ENCODE measurements at regions not wholly inside any gene's neighbourhood (a gene's known extent, or its start where the extent isn't known, plus 50 kb on each side); places are given as distances from the start of the nearest gene placed in this dataset.

- no peak overlapping the region for H3K4me2 ChIP-seq
- DNase-seq (ENCODE audit: low read depth in 1 of 2, low spot score in 1 of 2) (no peak), ATAC-seq (no peak), FAIRE-seq (no peak)
- H3K27ac ChIP-seq = no peak overlapping the region
- no peak for TF ChIP-seq ZC3H11A (IDR thresholded peaks at IDR 0.05)
- no peak for TF ChIP-seq SREBF2 (IDR thresholded peaks at IDR 0.05)
- TF ChIP-seq POLR2A (IDR thresholded peaks at IDR 0.05; ENCODE audit: low read length) = no peak
- TF ChIP-seq ZFP36 (IDR thresholded peaks at IDR 0.05; ENCODE audit: borderline replicate concordance, partially characterized antibody) = no peak
- TF ChIP-seq HDAC2 (IDR thresholded peaks at IDR 0.05) = no peak
- TF ChIP-seq PBX3 (IDR thresholded peaks at IDR 0.05) = no peak
- no peak for TF ChIP-seq RFX5 (IDR thresholded peaks at IDR 0.05)
- no peak for TF ChIP-seq GATA3 (IDR thresholded peaks at IDR 0.05; ENCODE audit: borderline replicate concordance)
- TF ChIP-seq ZNF302 (CRISPR knock-in tag; IDR thresholded peaks at IDR 0.05) = no peak
- no peak for TF ChIP-seq NFE2L2 (conservative IDR thresholded peaks at IDR 0.05; ENCODE audit: low read length)
- TF ChIP-seq RCOR1 (IDR thresholded peaks at IDR 0.05; ENCODE audit: low read depth, low read length) = no peak
- no peak for TF ChIP-seq FOSB (CRISPR knock-in tag; IDR thresholded peaks at IDR 0.05)
- TF ChIP-seq, protein P1, sequence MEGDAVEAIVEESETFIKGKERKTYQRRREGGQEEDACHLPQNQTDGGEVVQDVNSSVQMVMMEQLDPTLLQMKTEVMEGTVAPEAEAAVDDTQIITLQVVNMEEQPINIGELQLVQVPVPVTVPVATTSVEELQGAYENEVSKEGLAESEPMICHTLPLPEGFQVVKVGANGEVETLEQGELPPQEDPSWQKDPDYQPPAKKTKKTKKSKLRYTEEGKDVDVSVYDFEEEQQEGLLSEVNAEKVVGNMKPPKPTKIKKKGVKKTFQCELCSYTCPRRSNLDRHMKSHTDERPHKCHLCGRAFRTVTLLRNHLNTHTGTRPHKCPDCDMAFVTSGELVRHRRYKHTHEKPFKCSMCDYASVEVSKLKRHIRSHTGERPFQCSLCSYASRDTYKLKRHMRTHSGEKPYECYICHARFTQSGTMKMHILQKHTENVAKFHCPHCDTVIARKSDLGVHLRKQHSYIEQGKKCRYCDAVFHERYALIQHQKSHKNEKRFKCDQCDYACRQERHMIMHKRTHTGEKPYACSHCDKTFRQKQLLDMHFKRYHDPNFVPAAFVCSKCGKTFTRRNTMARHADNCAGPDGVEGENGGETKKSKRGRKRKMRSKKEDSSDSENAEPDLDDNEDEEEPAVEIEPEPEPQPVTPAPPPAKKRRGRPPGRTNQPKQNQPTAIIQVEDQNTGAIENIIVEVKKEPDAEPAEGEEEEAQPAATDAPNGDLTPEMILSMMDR (IDR thresholded peaks at IDR 0.05) = no peak
- TF ChIP-seq RARB (CRISPR knock-in tag; IDR thresholded peaks at IDR 0.05) = no peak
- WGBS (ENCODE audit: missing lambda C conversion rate) = 0% methylated on average over 2 of the region's 2 CpGs
- no peak overlapping the region for H3K4me3 ChIP-seq
- ChIA-PET CTCF (no interaction called here), POLR2A (no interaction called here)
- H3K4me1 ChIP-seq = no peaks in the 10 kb centered on the region
- H3K9me3 ChIP-seq = no peaks in the 10 kb centered on the region
Measured at GRCh38 chr18:25621682-25622081, 269.7 kb upstream of the ZNF521 start.

DNA sequence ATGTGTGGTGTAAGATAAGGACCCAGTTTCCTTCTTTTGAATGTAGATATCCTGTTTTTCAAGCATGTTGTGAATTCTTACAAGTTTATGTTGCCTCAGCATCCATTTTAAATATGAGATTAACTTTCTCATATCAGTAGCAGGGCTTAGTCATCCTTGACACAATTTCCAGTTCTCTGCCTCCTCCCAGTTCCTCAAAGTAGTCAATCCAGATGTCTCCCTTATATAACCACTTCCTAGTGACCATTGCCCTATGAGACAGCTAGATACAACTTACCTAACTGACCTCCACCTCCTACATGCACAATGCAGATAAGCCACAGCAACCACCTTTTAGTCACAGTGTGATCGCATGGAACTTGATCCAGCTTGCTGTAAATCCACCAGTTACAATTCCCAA, 269.2 kb upstream of the ZNF521 start:
- H3K4me1 ChIP-seq = no peaks in the 10 kb centered on the region
- ATAC-seq = no peak
- ChIA-PET POLR2A (no interaction called here), CTCF (no interaction called here)
- WGBS (ENCODE audit: missing lambda C conversion rate) = 46% methylated on average over 1 of the region's 1 CpG
- TF ChIP-seq, protein P2, sequence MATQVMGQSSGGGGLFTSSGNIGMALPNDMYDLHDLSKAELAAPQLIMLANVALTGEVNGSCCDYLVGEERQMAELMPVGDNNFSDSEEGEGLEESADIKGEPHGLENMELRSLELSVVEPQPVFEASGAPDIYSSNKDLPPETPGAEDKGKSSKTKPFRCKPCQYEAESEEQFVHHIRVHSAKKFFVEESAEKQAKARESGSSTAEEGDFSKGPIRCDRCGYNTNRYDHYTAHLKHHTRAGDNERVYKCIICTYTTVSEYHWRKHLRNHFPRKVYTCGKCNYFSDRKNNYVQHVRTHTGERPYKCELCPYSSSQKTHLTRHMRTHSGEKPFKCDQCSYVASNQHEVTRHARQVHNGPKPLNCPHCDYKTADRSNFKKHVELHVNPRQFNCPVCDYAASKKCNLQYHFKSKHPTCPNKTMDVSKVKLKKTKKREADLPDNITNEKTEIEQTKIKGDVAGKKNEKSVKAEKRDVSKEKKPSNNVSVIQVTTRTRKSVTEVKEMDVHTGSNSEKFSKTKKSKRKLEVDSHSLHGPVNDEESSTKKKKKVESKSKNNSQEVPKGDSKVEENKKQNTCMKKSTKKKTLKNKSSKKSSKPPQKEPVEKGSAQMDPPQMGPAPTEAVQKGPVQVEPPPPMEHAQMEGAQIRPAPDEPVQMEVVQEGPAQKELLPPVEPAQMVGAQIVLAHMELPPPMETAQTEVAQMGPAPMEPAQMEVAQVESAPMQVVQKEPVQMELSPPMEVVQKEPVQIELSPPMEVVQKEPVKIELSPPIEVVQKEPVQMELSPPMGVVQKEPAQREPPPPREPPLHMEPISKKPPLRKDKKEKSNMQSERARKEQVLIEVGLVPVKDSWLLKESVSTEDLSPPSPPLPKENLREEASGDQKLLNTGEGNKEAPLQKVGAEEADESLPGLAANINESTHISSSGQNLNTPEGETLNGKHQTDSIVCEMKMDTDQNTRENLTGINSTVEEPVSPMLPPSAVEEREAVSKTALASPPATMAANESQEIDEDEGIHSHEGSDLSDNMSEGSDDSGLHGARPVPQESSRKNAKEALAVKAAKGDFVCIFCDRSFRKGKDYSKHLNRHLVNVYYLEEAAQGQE (IDR thresholded peaks at IDR 0.05) = no peak
- no peak for TF ChIP-seq CBX2 (IDR thresholded peaks at IDR 0.05; ENCODE audit: borderline replicate concordance, low read depth)
- TF ChIP-seq, protein P3, sequence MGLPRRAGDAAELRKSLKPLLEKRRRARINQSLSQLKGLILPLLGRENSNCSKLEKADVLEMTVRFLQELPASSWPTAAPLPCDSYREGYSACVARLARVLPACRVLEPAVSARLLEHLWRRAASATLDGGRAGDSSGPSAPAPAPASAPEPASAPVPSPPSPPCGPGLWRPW (IDR thresholded peaks at IDR 0.05) = no peak
- no peak for TF ChIP-seq ZNF302 (CRISPR knock-in tag; IDR thresholded peaks at IDR 0.05)
- no peak for TF ChIP-seq CHD4 (IDR thresholded peaks at IDR 0.05; ENCODE audit: borderline replicate concordance)
- no peak for TF ChIP-seq GATA3 (IDR thresholded peaks at IDR 0.05; ENCODE audit: borderline replicate concordance)
- no peak for TF ChIP-seq MAFK (IDR thresholded peaks at IDR 0.05; ENCODE audit: partially characterized antibody)
- no peak for TF ChIP-seq NPAS2 (CRISPR knock-in tag; IDR thresholded peaks at IDR 0.05; ENCODE audit: borderline replicate concordance)
- no peak for TF ChIP-seq EHMT2 (IDR thresholded peaks at IDR 0.05; ENCODE audit: low read depth)
- TF ChIP-seq HOXB13 (CRISPR knock-in tag; IDR thresholded peaks at IDR 0.05; ENCODE audit: low read depth) = no peak
- no peak for TF ChIP-seq NR3C1 (IDR thresholded peaks at IDR 0.05)
- TF ChIP-seq, protein P4, sequence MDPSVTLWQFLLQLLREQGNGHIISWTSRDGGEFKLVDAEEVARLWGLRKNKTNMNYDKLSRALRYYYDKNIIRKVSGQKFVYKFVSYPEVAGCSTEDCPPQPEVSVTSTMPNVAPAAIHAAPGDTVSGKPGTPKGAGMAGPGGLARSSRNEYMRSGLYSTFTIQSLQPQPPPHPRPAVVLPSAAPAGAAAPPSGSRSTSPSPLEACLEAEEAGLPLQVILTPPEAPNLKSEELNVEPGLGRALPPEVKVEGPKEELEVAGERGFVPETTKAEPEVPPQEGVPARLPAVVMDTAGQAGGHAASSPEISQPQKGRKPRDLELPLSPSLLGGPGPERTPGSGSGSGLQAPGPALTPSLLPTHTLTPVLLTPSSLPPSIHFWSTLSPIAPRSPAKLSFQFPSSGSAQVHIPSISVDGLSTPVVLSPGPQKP (IDR thresholded peaks at IDR 0.05; ENCODE audit: low read depth, low read length) = no peak
- no peak for TF ChIP-seq HOXB5 (CRISPR knock-in tag; IDR thresholded peaks at IDR 0.05)
- no peaks in the 10 kb centered on the region for H3K9me3 ChIP-seq
- no peak overlapping the region for H3K4me3 ChIP-seq
- DNase-seq (ENCODE audit: low read depth in 1 of 2, low spot score in 1 of 2) = no peak
- no peak overlapping the region for H3K4me2 ChIP-seq
- FAIRE-seq = no peak
- H3K27ac ChIP-seq = no peak overlapping the region

All from A549 (cell line).